GM12878 (cell line): ENCODE measurements at regions not wholly inside any gene's neighbourhood (a gene's known extent, or its start where the extent isn't known, plus 50 kb on each side); places are given as distances from the start of the nearest gene placed in this dataset.

Source experiments
- CEBPZ ChIP-seq: fragments of 150-350 bp; IDR thresholded peaks from 2 replicates; pipeline ENCODE4 v1.6.1; 2016; ENCODE audit warnings: low read depth, low read length
- JUND ChIP-seq: IDR thresholded peaks from 2 replicates; pipeline ENCODE4 v1.6.1; 2012; ENCODE audit warnings: low read depth, mild to moderate bottlenecking, low read length, improper control_type of control experiment, moderate library complexity

GRCh38 chr18:76099931-76100457, 395.0 kb downstream of the ZNF516 start:
- TF ChIP-seq JUND (no peak), CEBPZ (no peak)
